Lower leg skin (tissue), 4 donors: ENCODE measurements at regions not wholly inside any gene's neighbourhood (a gene's known extent, or its start where the extent isn't known, plus 50 kb on each side); places are given as distances from the start of the nearest gene placed in this dataset.

ENCODE experiments used
- DNase-seq, 2 donors: peaks; one replicate each; pipeline ENCODE4 v3.0.0-alpha.2; 2019; ENCODE audit warnings: low spot score in 2 of 2
- H3K4me3 ChIP-seq: fragments of 200-600 bp; sonication (generic); 2 replicates; pipeline ENCODE4 v1.5.1; 2017; ENCODE audit warnings: mild to moderate bottlenecking, low read depth; ENCODE audit not compliant: poor library complexity, severe bottlenecking
- POLR2A ChIP-seq, 2 donors: fragments of 450-650 bp; IDR thresholded peaks; one replicate each; pipeline ENCODE4 v1.6.1; 2016 to 2017; ENCODE audit warnings: antibody characterized with exemption in 2 of 2, mild to moderate bottlenecking in 1 of 2, moderate library complexity in 1 of 2
- WGBS, 2 donors: methylation state at CpG; one replicate each; pipeline ENCODE4 v1.1.5; 2018; 5-methylcytosine and 5-hydroxymethylcytosine counted together
- intact Hi-C: fragments of 100-400 bp; cut with DNase I; formaldehyde crosslinking; loops from one replicate; pipeline ENCODE4 v1.15.0; 2023; ENCODE audit warnings: low total_unique reads
- TF ChIP-seq, protein P1 (sequence below), 3 donors: fragments of 450-650 bp; IDR thresholded peaks; one replicate each; pipeline ENCODE4 v1.5.1; 2016; ENCODE audit warnings: antibody characterized with exemption in 3 of 3, mild to moderate bottlenecking in 3 of 3, moderate library complexity in 2 of 3

DNA sequence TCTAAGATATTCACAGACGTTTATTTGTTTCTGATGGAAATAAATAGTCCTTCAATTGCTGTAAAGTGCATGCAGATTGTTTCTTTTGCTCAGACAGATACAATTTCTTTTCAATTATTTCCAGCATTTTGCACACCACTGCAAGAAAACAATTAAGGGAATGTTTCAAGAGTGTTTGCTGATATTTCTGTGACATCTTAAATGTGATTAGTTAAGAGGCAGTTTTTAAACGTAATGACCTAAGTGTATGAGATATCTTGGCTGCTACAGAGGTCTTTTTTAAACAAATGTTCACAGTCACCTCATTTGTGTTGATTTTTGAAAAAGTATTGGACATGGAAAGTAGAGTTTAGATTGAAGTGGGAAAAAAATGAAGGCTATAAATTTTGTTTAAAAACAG is 262.3 kb upstream of the BRINP3 start:
- no peak for DNase-seq
- TF ChIP-seq, protein P1, sequence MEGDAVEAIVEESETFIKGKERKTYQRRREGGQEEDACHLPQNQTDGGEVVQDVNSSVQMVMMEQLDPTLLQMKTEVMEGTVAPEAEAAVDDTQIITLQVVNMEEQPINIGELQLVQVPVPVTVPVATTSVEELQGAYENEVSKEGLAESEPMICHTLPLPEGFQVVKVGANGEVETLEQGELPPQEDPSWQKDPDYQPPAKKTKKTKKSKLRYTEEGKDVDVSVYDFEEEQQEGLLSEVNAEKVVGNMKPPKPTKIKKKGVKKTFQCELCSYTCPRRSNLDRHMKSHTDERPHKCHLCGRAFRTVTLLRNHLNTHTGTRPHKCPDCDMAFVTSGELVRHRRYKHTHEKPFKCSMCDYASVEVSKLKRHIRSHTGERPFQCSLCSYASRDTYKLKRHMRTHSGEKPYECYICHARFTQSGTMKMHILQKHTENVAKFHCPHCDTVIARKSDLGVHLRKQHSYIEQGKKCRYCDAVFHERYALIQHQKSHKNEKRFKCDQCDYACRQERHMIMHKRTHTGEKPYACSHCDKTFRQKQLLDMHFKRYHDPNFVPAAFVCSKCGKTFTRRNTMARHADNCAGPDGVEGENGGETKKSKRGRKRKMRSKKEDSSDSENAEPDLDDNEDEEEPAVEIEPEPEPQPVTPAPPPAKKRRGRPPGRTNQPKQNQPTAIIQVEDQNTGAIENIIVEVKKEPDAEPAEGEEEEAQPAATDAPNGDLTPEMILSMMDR (IDR thresholded peaks at IDR 0.05): no peak
- no peak for TF ChIP-seq POLR2A (IDR thresholded peaks at IDR 0.05)
- intact Hi-C loops: no loop called here
- no peak overlapping the region for H3K4me3 ChIP-seq
- 44 to 48% methylated on average over 2 of the region's 2 CpGs for WGBS, 2 donors

DNA sequence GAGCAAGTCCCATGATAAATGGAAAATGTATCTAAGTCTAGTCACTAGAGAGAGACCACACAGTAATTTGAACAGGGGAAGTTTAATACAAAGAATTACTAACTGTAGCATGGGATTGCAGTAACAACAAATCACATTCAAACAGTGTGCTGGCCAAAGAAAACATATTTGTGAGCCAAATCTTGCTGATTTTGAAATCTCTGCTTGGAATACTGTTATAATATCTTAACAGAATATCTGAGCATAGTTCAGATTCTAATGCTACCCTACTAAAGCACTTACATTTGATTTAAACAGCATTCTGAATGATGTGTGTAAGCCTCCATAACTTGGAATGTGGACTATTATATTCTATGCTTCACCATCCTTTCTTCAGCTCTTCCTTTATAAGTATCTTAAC is 270.0 kb upstream of the BRINP3 start:
- no peak for DNase-seq
- TF ChIP-seq POLR2A (IDR thresholded peaks at IDR 0.05): no peak
- TF ChIP-seq, protein P1 (IDR thresholded peaks at IDR 0.05): no peak
- no peak overlapping the region for H3K4me3 ChIP-seq
- intact Hi-C loops: no loop called here

DNA sequence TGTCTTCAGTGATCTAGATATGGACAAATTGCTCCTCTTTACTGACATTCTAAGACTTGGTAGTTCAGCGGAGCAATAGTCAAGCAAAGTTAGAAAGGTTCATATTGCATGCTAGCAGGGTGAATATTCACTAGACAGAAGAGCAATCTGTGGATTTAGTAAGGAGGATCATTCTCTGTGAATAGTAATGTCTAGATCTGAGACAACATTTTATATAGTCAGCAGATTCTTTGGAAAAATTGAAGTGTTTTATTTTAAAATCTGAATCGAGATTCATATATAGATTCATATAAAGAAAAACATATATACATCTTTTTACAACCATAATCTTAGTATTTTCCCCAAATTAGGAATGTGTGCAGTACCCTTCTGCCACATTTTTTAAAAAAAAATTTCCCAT is 274.5 kb upstream of the BRINP3 start:
- WGBS, 2 donors: 86 to 88% methylated on average over 2 of the region's 2 CpGs
- intact Hi-C loops: no loop called here
- no peak for DNase-seq
- no peak overlapping the region for H3K4me3 ChIP-seq
- no peak for TF ChIP-seq POLR2A (IDR thresholded peaks at IDR 0.05)
- TF ChIP-seq, protein P1 (IDR thresholded peaks at IDR 0.05): no peak

DNA sequence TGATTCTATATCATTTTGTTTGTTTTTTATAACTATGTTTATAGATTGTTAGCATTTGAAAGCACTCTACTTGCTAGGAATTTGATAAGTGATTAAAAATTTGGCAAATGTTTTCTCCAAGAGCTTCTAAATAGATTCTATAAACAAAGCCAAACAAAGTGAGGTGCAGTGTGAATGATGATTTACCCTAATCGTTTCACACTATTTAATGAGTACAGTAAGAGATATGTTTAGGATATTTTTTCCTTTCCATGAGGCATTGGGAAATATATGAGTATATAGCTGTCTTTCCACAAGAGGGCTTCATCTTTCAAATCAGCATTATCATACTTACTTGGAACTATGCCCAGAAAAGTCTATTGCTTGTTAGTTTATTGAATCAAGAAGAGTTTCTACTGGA is 277.0 kb upstream of the BRINP3 start:
- WGBS, 2 donors: 4 to 7% methylated on average over 1 of the region's 1 CpG
- DNase-seq: no peak
- TF ChIP-seq POLR2A (IDR thresholded peaks at IDR 0.05): no peak
- TF ChIP-seq, protein P1 (IDR thresholded peaks at IDR 0.05): no peak
- intact Hi-C loops: no loop called here
- H3K4me3 ChIP-seq: no peak overlapping the region

DNA sequence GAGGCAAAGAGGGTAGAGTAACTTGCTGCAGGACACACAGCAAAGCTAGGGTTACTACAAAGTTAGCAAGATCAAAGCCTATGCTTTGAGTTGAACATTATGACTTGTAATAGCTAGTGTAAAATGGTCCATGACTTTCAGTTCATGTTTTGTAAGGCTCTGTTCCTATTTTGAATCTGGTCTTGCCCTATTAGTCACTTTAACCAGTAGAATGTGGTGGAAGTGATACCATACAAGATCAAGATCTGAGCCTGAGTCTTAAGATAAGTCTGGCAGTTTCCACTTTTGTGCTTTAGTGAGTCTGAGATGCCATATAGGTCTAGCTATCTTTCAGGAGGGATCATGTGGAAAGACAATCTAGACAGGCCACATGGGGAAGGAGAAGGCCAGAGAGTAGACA is 282.1 kb upstream of the BRINP3 start:
- intact Hi-C loops: no loop called here
- TF ChIP-seq POLR2A (IDR thresholded peaks at IDR 0.05): no peak
- TF ChIP-seq, protein P1 (IDR thresholded peaks at IDR 0.05): no peak
- DNase-seq: no peak
- H3K4me3 ChIP-seq: no peak overlapping the region

DNA sequence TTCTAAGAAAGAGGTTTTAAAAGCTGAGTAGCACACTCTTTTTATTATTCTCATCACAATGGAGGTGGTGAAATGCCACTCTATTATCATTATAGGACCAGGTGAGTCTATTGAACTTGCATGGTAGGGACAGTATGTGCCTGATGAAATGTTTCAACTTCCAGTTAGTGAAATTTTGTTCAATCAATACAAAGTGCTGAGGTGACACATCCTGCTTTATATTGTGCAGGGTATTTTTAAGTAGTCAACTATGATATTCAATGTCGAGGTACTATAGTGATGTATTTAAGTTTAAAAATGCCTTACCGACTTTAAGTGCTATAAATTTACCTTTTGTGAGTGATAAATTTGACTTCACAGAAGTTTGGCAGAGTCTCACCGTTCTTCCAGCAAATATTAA is 284.7 kb upstream of the BRINP3 start:
- TF ChIP-seq, protein P1 (IDR thresholded peaks at IDR 0.05): no peak
- TF ChIP-seq POLR2A (IDR thresholded peaks at IDR 0.05): no peak
- intact Hi-C loops: no loop called here
- WGBS, 2 donors: 60 to 72% methylated on average over 3 of the region's 3 CpGs

More for the DNA sequence above, 284.7 kb upstream of the BRINP3 start:
- no peak overlapping the region for H3K4me3 ChIP-seq
- DNase-seq: no peak
